RCC 7860 (cell line): ENCODE measurements at regions not wholly inside any gene's neighbourhood (a gene's known extent, or its start where the extent isn't known, plus 50 kb on each side); places are given as distances from the start of the nearest gene placed in this dataset.

Experiments used
- DNase-seq: peaks from one replicate; pipeline ENCODE4 v3.0.0-alpha.2; 2015; ENCODE audit warnings: low spot score
- FAIRE-seq: peaks from 2 replicates; lab custom pipeline; 2012; peaks lifted over from hg19 to GRCh38; lab: Jason Lieb, UNC

GRCh38 chr13:107778094-107778493 is 437.2 kb downstream of the LIG4 start:
- DNase-seq, result no peak
- FAIRE-seq, result no peak

- DNase-seq (no peak), FAIRE-seq (no peak)
Measured at GRCh38 chr13:107770541-107770940, 444.8 kb downstream of the LIG4 start.

- peak; percentile 35 for FAIRE-seq
- peak; percentile 22 for DNase-seq
Measured at GRCh38 chr13:107767119-107767518, 448.2 kb downstream of the LIG4 start.

- DNase-seq (no peak), FAIRE-seq (no peak)
Measured at GRCh38 chr13:107765724-107766401, 449.5 kb downstream of the LIG4 start.

- FAIRE-seq (no peak), DNase-seq (no peak)
Measured at GRCh38 chr13:107764046-107764445, 451.3 kb downstream of the LIG4 start.

GRCh38 chr13:107753748-107754147 is 461.6 kb downstream of the LIG4 start:
- no peak for DNase-seq
- FAIRE-seq, result no peak

GRCh38 chr13:107753291-107753690 is 462.0 kb downstream of the LIG4 start:
- no peak for FAIRE-seq
- DNase-seq, result no peak

- no peak for DNase-seq
- FAIRE-seq, result no peak
Measured at GRCh38 chr13:107743983-107744382, 471.4 kb downstream of the LIG4 start.

GRCh38 chr13:107743526-107743925 is 471.8 kb downstream of the LIG4 start:
- FAIRE-seq (no peak), DNase-seq (no peak)

- FAIRE-seq, result no peak
- no peak for DNase-seq
Measured at GRCh38 chr13:107743100-107743499, 472.2 kb downstream of the LIG4 start.

- DNase-seq, result no peak
- no peak for FAIRE-seq
Measured at GRCh38 chr13:107742544-107742943, 472.8 kb downstream of the LIG4 start.

- DNase-seq (no peak), FAIRE-seq (no peak)
Measured at GRCh38 chr13:107738004-107738403, 477.3 kb downstream of the LIG4 start.

GRCh38 chr13:107736731-107737130 is 478.6 kb downstream of the LIG4 start:
- DNase-seq (no peak), FAIRE-seq (no peak)

- DNase-seq (no peak), FAIRE-seq (no peak)
Measured at GRCh38 chr13:107736170-107736569, 479.2 kb downstream of the LIG4 start.

- no peak for FAIRE-seq
- DNase-seq, result no peak
Measured at GRCh38 chr13:107734891-107735625, 480.3 kb downstream of the LIG4 start.

- FAIRE-seq (no peak), DNase-seq (no peak)
Measured at GRCh38 chr13:107733276-107733675, 482.1 kb downstream of the LIG4 start.

- DNase-seq (no peak), FAIRE-seq (no peak)
Measured at GRCh38 chr13:107730813-107731212, 484.5 kb downstream of the LIG4 start.

GRCh38 chr13:107721125-107721869 is 494.0 kb downstream of the LIG4 start:
- FAIRE-seq (no peak), DNase-seq (no peak)

GRCh38 chr13:107716741-107717140 is 498.6 kb downstream of the LIG4 start:
- no peak for FAIRE-seq

GRCh38 chr13:107716241-107716640 is 499.1 kb downstream of the LIG4 start:
- FAIRE-seq, result no peak
- no peak for DNase-seq

More at GRCh38 chr13:107716741-107717140, 498.6 kb downstream of the LIG4 start:
- DNase-seq, result no peak

GRCh38 chr13:107715496-107715895 is 499.8 kb downstream of the LIG4 start:
- no peak for FAIRE-seq
- no peak for DNase-seq

GRCh38 chr13:107713314-107713713 is 502.0 kb downstream of the LIG4 start:
- DNase-seq (no peak), FAIRE-seq (no peak)
